Chondrocyte (in vitro differentiated cells): ENCODE measurements at regions not wholly inside any gene's neighbourhood (a gene's known extent, or its start where the extent isn't known, plus 50 kb on each side); places are given as distances from the start of the nearest gene placed in this dataset.

Experiments used
- DNase-seq: peaks from one replicate; pipeline ENCODE4 v3.0.0; 2021; ENCODE audit warnings: mixed read lengths, low spot score
- H3K27ac Mint-ChIP-seq: one replicate; pipeline ENCODE4 v1.8.0; 2021; ENCODE audit warnings: mild to moderate bottlenecking, moderate library complexity, mixed read lengths; ENCODE audit not compliant: unreplicated experiment
- H3K27me3 Mint-ChIP-seq: 2 replicates; pipeline ENCODE4 v1.8.0; 2021; ENCODE audit warnings: low read depth, mixed read lengths
- H3K36me3 Mint-ChIP-seq: 2 replicates; pipeline ENCODE4 v1.8.0; 2021; ENCODE audit warnings: low read depth, mixed read lengths
- H3K4me1 Mint-ChIP-seq: 2 replicates; pipeline ENCODE4 v1.8.0; 2021; ENCODE audit warnings: low read depth, mild to moderate bottlenecking, mixed read lengths
- H3K4me3 Mint-ChIP-seq: one replicate; pipeline ENCODE4 v1.8.0; 2021; ENCODE audit warnings: mild to moderate bottlenecking, moderate library complexity, mixed read lengths; ENCODE audit not compliant: unreplicated experiment
- H3K9me3 Mint-ChIP-seq: 2 replicates; pipeline ENCODE4 v1.8.0; 2021; ENCODE audit warnings: low read depth, mixed read lengths
- CTCF ChIP-seq: fragments of 200-600 bp; sonication (generic); IDR thresholded peaks from 2 replicates; pipeline ENCODE4 v1.5.0; 2021; ENCODE audit warnings: antibody characterized with exemption, mild to moderate bottlenecking, moderate library complexity

GRCh38 chr7:121456015-121456414, 59.9 kb upstream of the FAM3C start:
- TF ChIP-seq CTCF = no peak
- H3K9me3 Mint-ChIP-seq = peaks cover 12% of the 10 kb centered on the region
- H3K4me1 Mint-ChIP-seq = peaks cover 5% of the 10 kb centered on the region
- no peak for DNase-seq
- no peaks in the 10 kb centered on the region for H3K27me3 Mint-ChIP-seq
- H3K4me3 Mint-ChIP-seq = no peak overlapping the region
- peaks cover 2% of the 10 kb centered on the region for H3K36me3 Mint-ChIP-seq
- H3K27ac Mint-ChIP-seq = no peak overlapping the region

GRCh38 chr7:121452389-121452788, 56.3 kb upstream of the FAM3C start:
- Mint-ChIP-seq H3K27ac (no peak overlapping the region), H3K4me3 (no peak overlapping the region), H3K4me1 (peaks cover 14% of the 10 kb centered on the region), H3K9me3 (peaks cover 12% of the 10 kb centered on the region), H3K36me3 (peaks cover 2% of the 10 kb centered on the region), H3K27me3 (no peaks in the 10 kb centered on the region)
- no peak for DNase-seq
- no peak for TF ChIP-seq CTCF

- no peak for DNase-seq
- H3K36me3 Mint-ChIP-seq = peaks cover 2% of the 10 kb centered on the region
- no peaks in the 10 kb centered on the region for H3K27me3 Mint-ChIP-seq
- peaks cover 22% of the 10 kb centered on the region for H3K4me1 Mint-ChIP-seq
- H3K4me3 Mint-ChIP-seq = no peak overlapping the region
- no peak overlapping the region for H3K27ac Mint-ChIP-seq
- H3K9me3 Mint-ChIP-seq = peaks cover 12% of the 10 kb centered on the region
- no peak for TF ChIP-seq CTCF
These were observed 55.4 kb upstream of the FAM3C start for GRCh38 chr7:121451367-121452094.

- Mint-ChIP-seq H3K9me3 (peaks cover 12% of the 10 kb centered on the region), H3K36me3 (peaks cover 2% of the 10 kb centered on the region), H3K27ac (no peak overlapping the region), H3K4me3 (no peak overlapping the region), H3K27me3 (no peaks in the 10 kb centered on the region), H3K4me1 (peaks cover 22% of the 10 kb centered on the region)
- no peak for TF ChIP-seq CTCF
- no peak for DNase-seq
These were observed 54.6 kb upstream of the FAM3C start for GRCh38 chr7:121450631-121451198.

- Mint-ChIP-seq H3K36me3 (peaks cover 2% of the 10 kb centered on the region), H3K27ac (no peak overlapping the region), H3K4me3 (no peak overlapping the region), H3K4me1 (peaks cover 22% of the 10 kb centered on the region), H3K9me3 (peaks cover 12% of the 10 kb centered on the region), H3K27me3 (no peaks in the 10 kb centered on the region)
- DNase-seq = no peak
- TF ChIP-seq CTCF = no peak
These were observed 53.7 kb upstream of the FAM3C start for GRCh38 chr7:121449735-121450240.
